ENCODE measurements at regions not wholly inside any gene's neighbourhood (a gene's known extent, or its start where the extent isn't known, plus 50 kb on each side); places are given as distances from the start of the nearest gene placed in this dataset.

DNA sequence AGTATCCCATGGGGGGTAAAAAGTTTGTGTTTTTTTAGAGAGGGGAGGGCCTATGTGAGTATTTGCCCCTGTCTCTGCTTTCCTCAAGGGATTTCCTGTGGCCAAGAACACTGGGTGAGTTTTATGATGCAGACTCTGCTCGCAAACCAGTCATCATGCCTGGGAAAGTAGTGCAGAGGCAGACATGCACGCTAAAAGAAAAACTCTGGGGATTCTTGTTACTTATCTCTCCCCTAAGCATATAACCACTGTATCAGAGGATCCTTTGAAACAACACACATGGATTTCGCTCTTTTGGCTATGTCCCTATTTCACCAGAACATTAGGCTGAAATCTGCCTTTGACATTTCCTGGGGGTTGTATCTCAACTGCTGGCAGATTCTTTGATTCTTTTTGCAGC is 1845.8 kb upstream of the SEL1L start:
- Mint-ChIP-seq H3K36me3 (ENCODE audit: insufficient read depth) (no peaks in the 10 kb centered on the region), H3K4me1 (ENCODE audit: low read depth) (no peaks in the 10 kb centered on the region), H3K9me3 (peaks cover 22% of the 10 kb centered on the region), H3K27me3 (ENCODE audit: low read depth) (no peaks in the 10 kb centered on the region), H3K4me3 (no peak overlapping the region)
- ATAC-seq, result no peak
- DNase-seq, result no peak

- ATAC-seq (no peak), DNase-seq (no peak)
- Mint-ChIP-seq H3K36me3 (ENCODE audit: insufficient read depth) (no peaks in the 10 kb centered on the region), H3K4me1 (ENCODE audit: low read depth) (no peaks in the 10 kb centered on the region), H3K27me3 (ENCODE audit: low read depth) (no peaks in the 10 kb centered on the region), H3K9me3 (peaks cover 38% of the 10 kb centered on the region), H3K4me3 (no peak overlapping the region)
These were observed 1850.6 kb upstream of the SEL1L start for GRCh38 chr14:83384253-83384652.

DNA sequence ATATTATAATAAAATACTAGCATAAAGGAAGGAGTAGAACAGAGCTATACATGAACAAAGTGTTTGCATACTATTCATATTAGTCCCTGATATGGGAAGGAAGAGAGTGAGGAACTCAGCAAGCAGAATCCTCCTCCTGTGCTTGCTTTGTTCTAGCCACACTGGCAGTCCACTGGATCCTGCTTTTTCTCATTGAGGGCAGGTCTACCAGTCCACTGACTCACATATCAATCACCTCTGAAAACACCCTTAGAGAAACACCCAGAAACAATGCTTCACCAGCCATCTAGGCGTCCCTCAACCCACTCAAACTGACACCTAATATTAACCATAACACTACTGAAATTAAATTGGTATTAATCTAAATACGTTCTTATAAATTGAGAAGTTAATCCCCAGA is 1861.7 kb upstream of the SEL1L start:
- Mint-ChIP-seq H3K36me3 (ENCODE audit: insufficient read depth) (no peaks in the 10 kb centered on the region), H3K4me3 (no peak overlapping the region), H3K9me3 (peaks cover 7% of the 10 kb centered on the region), H3K4me1 (ENCODE audit: low read depth) (no peaks in the 10 kb centered on the region), H3K27me3 (ENCODE audit: low read depth) (no peaks in the 10 kb centered on the region)
- DNase-seq (no peak), ATAC-seq (no peak)

DNA sequence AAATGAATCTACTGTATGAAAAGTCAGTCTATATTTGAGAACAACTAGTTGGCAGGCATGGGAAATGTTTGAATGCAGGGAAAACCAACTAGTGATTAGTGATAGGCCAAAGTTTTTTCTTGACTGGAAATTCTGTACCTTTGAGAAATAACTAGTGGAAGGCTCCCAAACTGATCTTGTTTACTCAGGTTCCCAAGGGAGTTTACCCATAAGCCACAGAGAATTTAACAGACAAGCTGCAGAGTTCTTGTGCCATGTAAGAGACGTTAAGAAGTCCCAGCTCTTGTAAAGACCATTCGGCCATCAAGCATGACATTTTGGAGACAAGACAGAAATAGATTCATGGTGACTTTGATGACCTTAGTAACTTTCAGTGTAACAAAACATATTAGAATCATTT is 1882.8 kb upstream of the SEL1L start:
- no peaks in the 10 kb centered on the region for H3K27me3 Mint-ChIP-seq (ENCODE audit: low read depth)
- ATAC-seq, result no peak
- H3K36me3 Mint-ChIP-seq (ENCODE audit: insufficient read depth), result no peaks in the 10 kb centered on the region
- H3K4me1 Mint-ChIP-seq (ENCODE audit: low read depth), result no peaks in the 10 kb centered on the region
- DNase-seq, result no peak
- H3K4me3 Mint-ChIP-seq, result no peak overlapping the region
- peaks cover 9% of the 10 kb centered on the region for H3K9me3 Mint-ChIP-seq

GRCh38 chr14:83419420-83419819 is 1885.8 kb upstream of the SEL1L start:
- H3K4me1 Mint-ChIP-seq (ENCODE audit: low read depth), result no peaks in the 10 kb centered on the region
- no peaks in the 10 kb centered on the region for H3K27me3 Mint-ChIP-seq (ENCODE audit: low read depth)
- H3K4me3 Mint-ChIP-seq, result no peak overlapping the region
- ATAC-seq (no peak), DNase-seq (no peak)
- peaks cover 8% of the 10 kb centered on the region for H3K9me3 Mint-ChIP-seq
- no peaks in the 10 kb centered on the region for H3K36me3 Mint-ChIP-seq (ENCODE audit: insufficient read depth)

GRCh38 chr14:83421711-83422110 is 1888.1 kb upstream of the SEL1L start:
- DNase-seq, result no peak

GRCh38 chr14:83425138-83425537 is 1891.5 kb upstream of the SEL1L start:
- Mint-ChIP-seq H3K9me3 (peaks cover 8% of the 10 kb centered on the region), H3K4me1 (ENCODE audit: low read depth) (no peaks in the 10 kb centered on the region), H3K36me3 (ENCODE audit: insufficient read depth) (no peaks in the 10 kb centered on the region), H3K4me3 (no peak overlapping the region), H3K27me3 (ENCODE audit: low read depth) (no peaks in the 10 kb centered on the region)
- DNase-seq, result no peak
- no peak for ATAC-seq

More at GRCh38 chr14:83421711-83422110, 1888.1 kb upstream of the SEL1L start:
- Mint-ChIP-seq H3K9me3 (peaks cover 8% of the 10 kb centered on the region), H3K27me3 (ENCODE audit: low read depth) (no peaks in the 10 kb centered on the region), H3K4me3 (no peak overlapping the region), H3K36me3 (ENCODE audit: insufficient read depth) (no peaks in the 10 kb centered on the region), H3K4me1 (ENCODE audit: low read depth) (no peaks in the 10 kb centered on the region)
- no peak for ATAC-seq

GRCh38 chr14:83425706-83426105 is 1892.1 kb upstream of the SEL1L start:
- DNase-seq (no peak), ATAC-seq (no peak)
- no peaks in the 10 kb centered on the region for H3K4me1 Mint-ChIP-seq (ENCODE audit: low read depth)
- H3K36me3 Mint-ChIP-seq (ENCODE audit: insufficient read depth), result no peaks in the 10 kb centered on the region
- no peaks in the 10 kb centered on the region for H3K27me3 Mint-ChIP-seq (ENCODE audit: low read depth)
- H3K4me3 Mint-ChIP-seq, result no peak overlapping the region
- peaks cover 8% of the 10 kb centered on the region for H3K9me3 Mint-ChIP-seq

DNA sequence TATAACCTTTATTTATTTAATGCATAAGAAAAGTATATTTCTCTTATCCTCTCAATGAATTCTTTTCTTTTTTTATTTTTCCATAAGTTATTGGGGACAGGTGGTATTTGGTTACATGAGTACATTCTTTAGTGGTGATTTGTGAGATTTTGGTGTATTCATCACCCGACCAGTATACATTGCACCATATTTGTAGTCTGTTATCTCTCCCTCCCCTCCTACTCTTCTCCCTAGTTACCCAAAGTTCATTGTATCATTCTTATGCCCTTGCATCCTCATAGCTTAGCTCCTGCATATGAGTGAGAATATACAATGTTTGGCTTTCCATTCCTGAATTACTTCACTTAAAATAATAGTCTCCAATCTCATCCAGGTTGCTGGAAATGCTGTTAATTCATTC is 1900.0 kb upstream of the SEL1L start:
- Mint-ChIP-seq H3K4me3 (no peak overlapping the region), H3K36me3 (ENCODE audit: insufficient read depth) (no peaks in the 10 kb centered on the region)

GRCh38 chr14:83441801-83442200 is 1908.1 kb upstream of the SEL1L start:
- Mint-ChIP-seq H3K4me1 (ENCODE audit: low read depth) (no peaks in the 10 kb centered on the region), H3K36me3 (ENCODE audit: insufficient read depth) (no peaks in the 10 kb centered on the region), H3K9me3 (peaks cover 6% of the 10 kb centered on the region), H3K27me3 (ENCODE audit: low read depth) (no peaks in the 10 kb centered on the region), H3K4me3 (no peak overlapping the region)
- ATAC-seq (no peak), DNase-seq (no peak)

More for the DNA sequence above, 1900.0 kb upstream of the SEL1L start:
- Mint-ChIP-seq H3K9me3 (peaks cover 12% of the 10 kb centered on the region), H3K27me3 (ENCODE audit: low read depth) (no peaks in the 10 kb centered on the region), H3K4me1 (ENCODE audit: low read depth) (no peaks in the 10 kb centered on the region)
- ATAC-seq (no peak), DNase-seq (no peak)

GRCh38 chr14:83455561-83455960 is 1921.9 kb upstream of the SEL1L start:
- Mint-ChIP-seq H3K4me1 (ENCODE audit: low read depth) (no peaks in the 10 kb centered on the region), H3K36me3 (ENCODE audit: insufficient read depth) (no peaks in the 10 kb centered on the region), H3K9me3 (peaks cover 23% of the 10 kb centered on the region), H3K27me3 (ENCODE audit: low read depth) (no peaks in the 10 kb centered on the region), H3K4me3 (no peak overlapping the region)
- DNase-seq (no peak), ATAC-seq (no peak)

- Mint-ChIP-seq H3K4me1 (ENCODE audit: low read depth) (no peaks in the 10 kb centered on the region), H3K9me3 (peaks cover 19% of the 10 kb centered on the region), H3K4me3 (no peak overlapping the region), H3K27me3 (ENCODE audit: low read depth) (no peaks in the 10 kb centered on the region), H3K36me3 (ENCODE audit: insufficient read depth) (no peaks in the 10 kb centered on the region)
- DNase-seq (no peak), ATAC-seq (no peak)
These were observed 1927.9 kb upstream of the SEL1L start for GRCh38 chr14:83461521-83461920.

GRCh38 chr14:83462759-83463158 is 1929.1 kb upstream of the SEL1L start:
- ATAC-seq (no peak), DNase-seq (no peak)
- Mint-ChIP-seq H3K36me3 (ENCODE audit: insufficient read depth) (no peaks in the 10 kb centered on the region), H3K9me3 (peaks cover 16% of the 10 kb centered on the region), H3K27me3 (ENCODE audit: low read depth) (no peaks in the 10 kb centered on the region), H3K4me1 (ENCODE audit: low read depth) (no peaks in the 10 kb centered on the region), H3K4me3 (no peak overlapping the region)

GRCh38 chr14:83463500-83464098 is 1929.9 kb upstream of the SEL1L start:
- DNase-seq (no peak), ATAC-seq (no peak)
- H3K4me3 Mint-ChIP-seq, result no peak overlapping the region
- H3K9me3 Mint-ChIP-seq, result peaks cover 16% of the 10 kb centered on the region
- H3K27me3 Mint-ChIP-seq (ENCODE audit: low read depth), result no peaks in the 10 kb centered on the region
- H3K36me3 Mint-ChIP-seq (ENCODE audit: insufficient read depth), result no peaks in the 10 kb centered on the region
- no peaks in the 10 kb centered on the region for H3K4me1 Mint-ChIP-seq (ENCODE audit: low read depth)

DNA sequence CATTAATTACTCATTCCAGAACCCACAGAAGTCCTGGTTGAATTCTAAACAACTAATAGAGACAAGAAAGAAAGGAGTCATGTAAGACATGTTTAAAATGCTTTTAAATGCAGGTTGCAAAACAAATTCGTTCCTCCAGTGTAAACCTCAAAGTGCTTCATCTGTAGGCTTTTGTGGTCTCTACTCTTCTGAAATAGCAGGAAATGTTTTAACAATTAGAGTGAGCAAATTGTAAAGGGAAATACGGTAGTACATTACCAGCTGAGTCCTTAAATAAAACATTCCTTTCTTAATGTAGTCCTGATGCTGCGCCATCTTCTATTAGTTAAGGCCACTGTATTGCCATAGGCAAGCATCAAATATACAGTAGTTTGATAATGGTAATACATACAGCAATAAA is 1934.2 kb upstream of the SEL1L start:
- Mint-ChIP-seq H3K4me1 (ENCODE audit: low read depth) (no peaks in the 10 kb centered on the region), H3K27me3 (ENCODE audit: low read depth) (no peaks in the 10 kb centered on the region), H3K36me3 (ENCODE audit: insufficient read depth) (no peaks in the 10 kb centered on the region), H3K4me3 (no peak overlapping the region), H3K9me3 (peaks cover 10% of the 10 kb centered on the region)
- ATAC-seq, result no peak
- no peak for DNase-seq

DNA sequence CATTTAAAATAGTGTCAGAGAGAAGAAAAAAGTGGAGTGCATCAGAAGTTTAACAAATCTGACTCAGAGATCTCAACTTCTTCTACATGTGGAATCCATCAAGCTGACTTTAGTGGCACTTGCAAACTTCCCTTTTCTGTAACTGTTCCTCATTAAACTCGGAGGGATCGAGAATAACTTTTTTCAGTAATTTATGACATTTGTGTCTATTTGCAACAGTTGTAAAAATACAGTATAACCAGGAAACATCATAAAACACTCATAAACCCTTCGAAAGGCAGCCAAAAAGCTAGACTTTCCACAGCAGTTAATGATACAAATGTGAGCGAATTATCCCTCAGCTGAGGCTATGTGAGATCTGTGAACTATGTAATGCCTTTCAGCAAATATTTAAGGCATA is 1936.8 kb upstream of the SEL1L start:
- Mint-ChIP-seq H3K4me1 (ENCODE audit: low read depth) (no peaks in the 10 kb centered on the region), H3K9me3 (peaks cover 14% of the 10 kb centered on the region), H3K27me3 (ENCODE audit: low read depth) (no peaks in the 10 kb centered on the region), H3K4me3 (no peak overlapping the region), H3K36me3 (ENCODE audit: insufficient read depth) (no peaks in the 10 kb centered on the region)
- no peak for ATAC-seq
- no peak for DNase-seq
